NCI-H82 treated with DMSO at 0.1 percent for 48 hours (cell line): ENCODE measurements at regions not wholly inside any gene's neighbourhood (a gene's known extent, or its start where the extent isn't known, plus 50 kb on each side); places are given as distances from the start of the nearest gene placed in this dataset.

Source experiments
- DNase-seq: peaks from one replicate; lab custom pipeline; 2025; ENCODE audit not compliant: unreplicated experiment; lab: John Stamatoyannopoulos, UW

DNA sequence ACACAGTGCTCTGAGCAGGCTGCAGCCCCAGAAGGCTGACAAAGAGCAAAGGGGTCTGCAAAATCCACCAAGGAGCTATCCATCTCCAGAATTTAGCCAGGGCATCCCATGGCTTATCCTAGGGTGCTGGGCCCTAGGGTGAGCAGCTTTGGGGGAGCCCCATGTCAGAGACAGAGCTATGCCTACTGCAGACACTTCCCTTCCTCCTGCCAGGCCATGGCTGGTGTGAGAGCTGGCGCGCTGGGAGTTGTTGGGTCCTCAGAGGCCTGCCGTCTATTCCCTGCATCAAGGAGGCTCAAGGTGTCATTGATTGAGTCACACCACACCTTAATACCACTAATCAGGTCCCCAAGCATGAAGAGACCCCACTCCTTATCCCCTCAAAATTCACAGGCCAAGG, 85.3 kb upstream of the TP53I11 start:
- no peak for DNase-seq

DNA sequence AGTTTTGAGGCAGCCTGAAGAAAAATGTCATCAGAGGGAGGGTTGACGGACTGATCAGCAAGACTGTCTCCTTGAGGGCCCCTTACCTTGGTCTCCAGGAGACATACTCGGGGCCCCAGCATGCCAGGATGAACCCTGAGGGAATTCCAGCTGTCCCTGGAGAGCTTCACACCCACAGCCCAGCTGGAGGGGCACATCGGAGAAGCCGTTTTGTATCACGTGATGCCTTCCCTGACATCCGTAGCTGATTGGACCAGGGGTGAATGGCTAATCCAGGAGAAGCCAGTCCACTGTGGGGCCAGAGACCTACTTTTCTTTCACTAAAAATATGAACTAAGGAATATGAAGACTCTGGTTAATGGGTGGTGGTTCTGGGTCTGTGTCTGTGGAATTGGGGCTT, 86.0 kb upstream of the TP53I11 start:
- no peak for DNase-seq

DNA sequence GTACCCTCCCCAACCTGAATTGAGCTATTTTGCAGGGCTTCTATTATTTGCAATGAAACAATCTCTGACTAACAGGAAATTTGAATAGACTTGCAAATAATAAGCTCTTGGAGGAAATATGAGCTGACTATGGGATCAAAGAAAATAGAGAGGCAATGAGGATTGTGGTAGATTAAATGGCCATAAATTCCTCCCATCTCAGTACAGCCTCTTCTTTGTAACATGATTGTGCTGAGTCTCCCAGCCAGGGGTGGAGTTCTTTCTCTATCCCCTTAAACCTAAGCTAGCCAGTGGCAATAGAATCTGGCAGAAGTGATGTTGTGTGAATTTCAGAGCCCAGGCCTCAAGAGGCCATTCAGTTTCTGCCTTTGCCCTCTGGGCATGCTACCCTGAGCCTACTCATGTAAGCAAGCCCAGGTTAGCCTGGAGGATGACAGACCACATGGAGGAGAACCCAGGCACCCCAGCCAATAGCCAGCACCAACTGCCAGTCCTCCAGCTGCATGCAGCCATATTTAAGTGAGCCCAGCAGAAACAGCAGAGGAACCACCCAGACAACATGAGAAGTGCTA, 86.8 kb upstream of the TP53I11 start:
- no peak for DNase-seq

DNA sequence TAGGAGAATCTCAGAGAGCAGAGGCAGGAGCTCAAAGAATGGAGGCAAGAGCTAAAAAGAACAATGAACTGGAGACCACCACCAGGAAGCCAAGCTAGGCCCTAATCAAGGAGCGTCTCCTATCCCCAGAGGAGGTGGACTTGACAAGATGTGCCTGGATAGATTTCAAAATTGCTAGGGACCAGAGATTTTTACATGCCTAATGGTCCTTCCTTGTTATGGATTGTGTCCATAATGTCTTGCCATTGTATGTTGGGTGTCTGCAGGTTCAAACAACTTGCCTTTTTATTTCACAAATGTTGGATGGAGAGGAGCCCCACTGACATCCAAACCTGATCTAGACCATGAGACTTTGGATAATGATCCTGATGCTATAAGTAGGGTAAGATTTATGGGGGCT, 88.2 kb upstream of the TP53I11 start:
- DNase-seq: no peak

DNA sequence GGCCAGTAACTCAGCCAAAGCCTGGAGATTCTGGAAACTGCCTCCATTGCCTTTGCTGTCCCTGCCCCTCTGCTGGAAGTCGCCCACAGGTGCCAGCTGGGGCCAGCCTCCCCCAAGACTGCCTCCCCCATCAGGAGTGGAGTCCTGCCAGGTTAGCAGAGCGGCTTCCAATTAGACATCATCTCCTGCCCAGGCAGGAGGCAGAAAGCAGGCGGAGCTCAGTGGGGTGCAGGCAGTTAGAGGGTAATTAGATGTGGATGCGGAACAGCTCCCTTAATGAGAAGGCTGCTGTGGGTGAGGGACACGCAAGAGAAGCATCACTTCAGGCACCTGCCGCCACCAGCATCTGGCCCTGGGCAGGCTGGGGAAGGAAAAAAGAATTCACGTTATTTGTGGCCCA, 90.9 kb upstream of the TP53I11 start:
- no peak for DNase-seq

DNA sequence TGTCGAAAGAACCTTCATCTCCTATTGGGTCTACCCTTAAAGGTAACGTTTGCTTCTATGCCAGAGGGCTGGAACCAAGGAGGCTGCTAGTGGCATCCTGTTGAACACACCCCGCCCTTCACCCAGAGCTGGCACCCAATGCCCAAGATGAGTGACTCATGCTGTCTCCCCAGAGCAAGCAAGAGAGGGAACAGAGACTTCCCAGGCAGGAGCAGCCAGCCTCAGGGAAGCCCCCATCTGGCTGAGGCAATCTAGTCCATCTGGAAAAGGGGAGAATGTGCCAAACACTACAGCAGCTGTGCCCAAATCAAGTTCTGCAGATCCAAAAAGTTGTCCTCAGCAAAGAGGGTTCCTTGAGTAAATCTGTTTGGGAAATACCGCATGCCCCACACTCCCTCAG, 91.9 kb upstream of the TP53I11 start:
- no peak for DNase-seq

DNA sequence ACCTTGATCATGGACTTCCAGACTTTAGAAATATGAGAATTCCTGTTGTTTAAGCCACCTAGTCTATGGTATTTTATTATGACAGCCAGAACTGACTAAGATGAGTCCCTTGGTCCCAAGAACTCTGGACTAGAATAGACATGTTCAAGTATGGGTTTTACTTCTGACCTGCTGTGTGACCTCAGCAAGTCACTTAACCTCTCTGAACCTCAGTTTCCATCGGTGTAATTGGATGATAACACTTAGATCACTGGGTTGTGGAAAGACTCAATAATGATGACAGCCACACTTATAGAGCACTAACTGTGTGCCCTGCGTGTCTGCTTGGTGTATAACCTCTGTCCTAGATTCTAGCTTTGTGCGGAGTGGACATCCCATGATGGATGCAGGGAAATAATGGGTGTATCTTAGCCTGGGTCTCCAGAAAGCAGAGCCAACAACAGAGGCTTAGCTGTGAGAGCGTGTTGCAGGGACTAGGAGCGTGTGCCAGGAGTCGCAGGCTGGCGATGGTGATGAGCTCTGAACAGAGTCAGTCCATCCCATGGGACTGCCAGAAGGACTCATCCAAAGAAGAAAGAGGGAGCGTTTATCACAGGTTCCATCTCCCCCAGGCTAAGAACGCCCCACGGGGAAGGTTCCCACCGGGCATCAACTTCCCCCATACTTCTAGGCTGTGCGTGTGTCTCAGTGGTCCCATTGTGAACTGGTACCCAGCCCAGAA, 93.2 kb upstream of the TP53I11 start:
- DNase-seq: no peak

DNA sequence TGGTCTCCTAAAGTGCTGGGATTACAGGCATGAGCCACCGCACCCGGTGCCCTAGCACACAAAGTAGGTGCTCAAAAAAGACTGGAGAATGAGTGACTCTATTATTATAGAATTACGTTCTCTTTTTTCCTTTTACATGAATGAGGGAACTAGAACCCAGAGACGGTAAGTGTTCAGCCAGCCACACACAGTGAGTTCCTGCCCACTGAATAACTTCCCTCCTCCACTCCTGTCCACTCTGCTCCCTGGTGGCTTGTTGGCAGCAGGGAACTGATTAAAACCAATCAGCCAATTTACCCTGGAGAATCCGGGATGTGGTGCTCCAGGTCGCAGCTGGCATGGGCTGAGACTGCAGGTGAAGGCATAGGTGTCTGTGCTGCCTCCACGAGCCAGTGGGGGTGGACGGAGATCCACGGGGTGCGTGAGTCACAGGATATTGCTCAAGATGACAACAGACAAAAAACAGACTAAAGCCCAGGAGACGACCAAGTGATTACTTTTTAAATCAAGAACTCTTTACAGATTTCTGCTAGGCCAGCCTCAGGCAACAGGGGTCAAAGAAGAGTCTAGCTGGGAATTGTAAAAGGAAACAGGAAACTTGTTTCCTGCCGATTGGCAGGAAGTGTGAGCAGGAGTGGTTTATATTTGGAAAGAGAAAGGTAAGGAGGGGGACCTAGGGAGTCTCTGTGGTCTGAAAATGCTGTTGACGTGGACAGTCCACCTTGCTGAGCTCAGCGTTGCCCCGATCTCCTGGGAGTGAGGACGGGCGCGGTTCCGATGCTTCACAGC, 95.2 kb upstream of the TP53I11 start:
- no peak for DNase-seq

DNA sequence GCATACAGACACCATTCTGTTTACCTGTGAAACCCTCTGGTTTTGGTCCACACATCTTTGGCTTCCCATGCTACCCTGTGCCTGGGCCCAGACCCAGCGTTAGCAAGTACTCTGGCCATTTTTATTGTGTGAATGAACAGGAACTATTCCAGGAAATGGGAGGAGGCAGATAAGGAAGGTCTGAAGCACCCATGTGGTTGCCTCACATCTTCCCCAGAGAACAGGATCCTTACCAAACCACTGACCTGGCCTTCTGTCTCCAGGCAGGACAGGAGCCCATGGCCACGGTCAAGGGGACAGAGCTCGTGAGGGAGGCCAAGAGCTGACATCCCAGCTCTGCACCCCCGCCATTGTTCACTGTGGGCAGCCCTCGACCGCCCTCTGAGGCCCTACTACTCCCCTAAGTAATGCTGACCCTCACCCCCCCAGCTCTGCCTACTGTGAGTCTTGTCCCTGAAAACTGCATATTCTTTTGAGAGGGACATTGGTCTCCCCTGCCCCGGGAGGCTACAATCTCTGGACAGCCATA, 97.7 kb upstream of the TP53I11 start:
- DNase-seq: no peak

DNA sequence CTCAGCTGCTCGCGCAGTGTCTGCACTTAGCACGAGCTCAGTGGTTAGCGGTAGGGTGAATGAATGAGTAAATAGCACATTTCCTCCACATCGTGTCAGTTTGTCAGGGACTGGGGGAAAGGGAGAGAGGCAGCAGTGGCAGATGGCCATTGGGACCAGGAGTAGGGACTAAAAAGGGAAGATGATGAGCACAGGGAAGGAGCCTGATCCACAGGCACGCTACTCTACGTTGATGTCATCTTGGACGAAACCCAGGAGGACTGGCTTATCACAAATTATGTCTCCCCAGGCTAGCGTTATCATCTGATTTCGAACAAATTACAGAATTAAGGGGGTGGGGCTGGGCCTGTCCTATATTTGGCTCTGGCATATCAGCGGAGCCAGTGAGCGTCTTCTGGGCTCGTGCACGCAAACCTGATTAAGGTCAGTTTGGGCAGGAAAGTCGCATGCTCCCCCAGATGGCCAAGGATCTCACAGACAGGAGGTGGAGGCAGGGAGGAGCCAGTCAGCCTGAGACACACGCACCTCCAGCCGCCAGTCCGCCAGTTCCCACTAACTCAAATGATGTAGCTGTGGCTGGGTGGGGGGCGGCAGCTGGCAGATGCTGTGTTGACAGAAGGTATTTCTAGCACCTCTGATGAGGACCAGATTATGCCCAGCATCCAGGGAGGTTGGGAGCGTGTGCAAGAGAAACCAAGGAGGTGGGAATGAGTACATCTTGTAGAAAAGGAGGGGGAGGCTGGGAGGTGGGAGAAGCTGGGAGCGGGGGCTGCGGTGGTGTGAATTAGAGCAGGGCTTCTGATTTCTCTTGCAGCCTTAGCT, 97.4 kb upstream of the PRDM11 start:
- peak; percentile 29 for DNase-seq

DNA sequence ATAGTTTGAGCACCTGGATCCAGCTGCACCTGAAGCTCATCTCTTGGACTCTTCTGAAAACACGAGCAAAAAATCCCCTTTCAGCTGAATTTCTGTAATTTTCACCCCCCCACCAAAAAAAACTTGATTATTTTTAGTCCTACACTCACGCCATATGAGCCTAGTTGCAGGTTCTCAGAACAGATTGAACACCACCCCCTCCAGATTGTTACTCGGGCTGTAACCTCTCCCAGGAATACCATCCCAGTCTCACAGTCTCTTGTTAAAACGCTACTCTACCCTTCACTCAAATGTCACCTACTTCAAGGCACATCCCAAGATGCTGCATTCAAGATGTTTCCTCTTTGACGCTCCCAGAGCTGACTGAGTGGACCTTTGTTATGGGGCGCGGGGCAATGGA, 96.3 kb upstream of the PRDM11 start:
- no peak for DNase-seq

DNA sequence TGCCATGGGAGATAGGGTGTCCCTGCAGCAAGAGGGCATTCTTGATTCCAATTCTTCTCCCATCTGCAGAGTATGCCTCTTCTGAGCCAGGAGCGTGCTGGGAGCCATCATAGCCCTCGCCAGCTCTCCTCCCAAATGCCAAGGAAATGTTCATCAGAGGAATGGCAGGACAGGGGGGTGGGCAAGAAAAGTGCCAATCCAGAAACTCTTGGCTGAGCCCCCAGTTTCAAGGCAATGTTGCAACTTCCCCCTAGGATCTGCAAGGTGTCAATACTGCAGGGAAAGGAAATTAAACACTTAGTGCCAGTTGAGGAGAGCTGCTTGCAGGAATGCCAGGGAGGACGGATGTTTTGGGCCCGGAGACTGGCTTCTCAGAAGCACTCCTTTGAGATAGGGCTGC, 94.8 kb upstream of the PRDM11 start:
- DNase-seq: no peak

DNA sequence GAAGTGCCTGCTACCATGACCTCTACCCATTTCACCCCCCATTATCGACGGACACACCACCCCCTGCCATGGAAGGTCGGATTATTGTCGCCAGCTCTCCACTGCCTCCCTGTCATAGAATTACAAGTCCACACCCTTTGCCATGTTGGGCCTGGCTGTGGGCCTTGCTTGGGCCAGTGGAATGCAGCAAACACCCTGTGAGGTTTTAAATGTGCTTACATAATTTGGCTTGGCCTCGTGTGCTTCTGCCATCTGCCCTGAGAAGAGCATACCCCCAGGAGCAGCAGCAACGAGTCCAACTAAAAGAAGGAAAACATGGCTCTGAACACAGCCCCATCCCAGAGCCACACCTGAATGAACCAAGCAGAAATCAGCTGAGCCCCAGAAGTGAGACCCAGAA, 94.1 kb upstream of the PRDM11 start:
- DNase-seq: no peak

DNA sequence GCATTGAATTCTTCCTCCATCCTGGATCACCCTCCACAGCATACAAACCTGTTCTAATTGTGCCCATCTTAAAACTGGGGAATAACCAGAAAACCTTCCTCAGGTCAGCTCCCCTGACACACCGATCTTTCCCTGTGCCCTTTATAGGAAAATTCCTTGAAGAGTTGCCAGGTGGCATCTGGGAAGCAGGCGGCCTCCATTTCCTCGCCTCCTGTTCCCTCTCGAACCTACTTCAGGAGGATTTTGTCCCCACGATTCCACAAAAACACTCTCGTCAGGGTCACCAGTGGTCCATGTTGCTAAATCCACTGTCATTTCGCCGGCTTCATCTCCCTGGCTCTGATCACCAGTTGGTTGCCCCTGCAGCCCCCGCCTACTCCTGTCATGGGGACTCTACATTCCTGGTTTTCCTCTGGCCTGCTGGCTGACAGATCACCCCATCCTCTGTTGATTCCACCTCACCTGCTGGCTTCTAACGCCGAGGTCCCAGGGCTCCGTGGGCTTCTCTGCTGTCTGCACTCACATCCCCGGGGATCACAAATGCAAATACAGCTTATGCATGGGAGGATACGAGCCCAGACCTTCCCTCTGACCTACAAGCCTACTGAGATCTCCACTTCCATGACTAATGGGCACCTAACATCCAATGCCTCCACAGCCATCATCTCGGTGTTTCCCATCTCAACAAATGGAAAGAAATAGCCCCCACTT, 92.5 kb upstream of the PRDM11 start:
- DNase-seq: no peak

DNA sequence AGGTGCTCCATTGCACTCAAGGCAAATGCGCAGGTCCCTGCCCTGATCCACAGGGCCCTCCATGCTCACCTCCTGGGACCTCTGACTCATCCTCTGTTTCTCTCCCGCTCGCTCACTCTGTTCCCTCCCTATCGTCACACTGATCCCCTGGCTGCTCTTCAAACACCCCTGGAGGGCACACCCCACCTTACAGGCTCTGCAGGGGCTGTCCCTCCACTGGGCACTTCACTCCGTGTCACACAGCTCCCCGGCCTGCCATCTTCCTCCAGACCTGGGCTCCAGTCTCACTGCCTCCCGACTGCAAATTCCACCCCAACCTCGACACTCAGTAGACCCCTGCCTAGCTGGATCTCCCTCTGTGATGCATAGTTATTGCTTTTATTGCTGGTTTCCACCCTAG, 91.5 kb upstream of the PRDM11 start:
- DNase-seq: no peak

DNA sequence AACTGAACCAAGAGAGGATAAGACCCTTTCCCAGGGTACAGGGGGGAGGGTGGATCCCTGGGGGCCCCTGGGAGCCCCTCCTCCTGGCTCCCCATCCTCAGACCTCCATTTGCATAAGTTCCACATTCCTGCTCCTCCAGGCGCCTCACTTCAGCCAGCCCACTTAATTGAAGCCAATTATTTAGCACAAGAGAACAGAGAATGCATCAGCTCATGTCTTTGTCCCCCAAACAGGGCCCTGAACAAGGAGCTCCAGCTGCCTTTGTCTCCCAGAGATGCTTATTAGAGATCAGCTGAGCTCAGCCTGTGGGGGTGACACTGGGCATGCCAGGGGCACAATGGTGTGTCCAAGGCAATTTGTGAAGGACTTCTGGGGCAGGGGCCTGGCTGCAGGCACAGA, 89.9 kb upstream of the PRDM11 start:
- no peak for DNase-seq

DNA sequence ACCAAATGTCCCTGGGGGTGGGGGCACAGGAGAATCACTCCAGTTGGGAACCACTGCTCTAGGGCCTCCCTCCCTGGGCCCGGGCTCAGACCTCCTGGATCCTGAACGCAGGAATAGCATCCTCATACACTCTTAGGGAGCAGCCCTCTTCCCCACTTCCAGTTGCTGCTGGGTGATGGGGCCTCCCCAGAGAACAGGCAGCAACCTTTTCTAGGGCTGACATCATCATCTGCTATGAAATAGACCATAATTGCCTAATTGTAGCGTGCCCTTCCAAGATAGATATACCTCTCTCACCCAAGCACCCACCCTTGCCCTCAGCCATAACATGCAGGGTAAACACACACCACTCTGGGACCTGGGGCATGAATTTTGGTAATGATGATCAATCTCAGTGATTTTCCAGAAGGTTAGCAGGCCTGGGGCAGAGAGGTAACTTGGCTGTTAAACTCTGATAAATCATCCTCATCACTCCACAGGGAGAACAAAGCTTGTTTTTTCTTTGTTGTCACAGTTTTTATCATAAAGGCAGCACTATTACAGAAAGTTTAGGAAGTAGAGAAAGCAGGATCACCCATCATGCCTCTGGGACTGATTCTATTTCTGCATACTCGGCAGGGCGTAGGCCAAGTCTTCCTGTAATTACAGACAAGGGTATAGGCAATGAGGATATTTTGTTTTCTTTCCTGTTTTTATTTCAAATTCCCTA, 88.3 kb upstream of the PRDM11 start:
- DNase-seq: no peak

DNA sequence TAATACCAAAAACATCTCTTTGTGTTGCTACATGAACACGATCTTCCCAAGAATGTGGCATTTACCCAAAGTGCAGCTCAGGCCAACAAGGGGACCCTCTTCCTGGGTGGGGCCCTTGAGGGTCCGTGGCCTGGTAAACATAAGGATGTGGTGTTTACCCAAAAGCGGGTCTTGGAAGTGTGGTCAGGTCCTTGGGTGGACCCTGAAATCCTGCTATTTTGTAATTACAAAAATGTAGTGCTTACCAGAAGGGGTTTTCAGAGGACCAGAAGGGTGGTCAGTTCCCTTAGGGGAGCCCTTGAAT, 87.8 kb upstream of the PRDM11 start:
- DNase-seq: no peak

DNA sequence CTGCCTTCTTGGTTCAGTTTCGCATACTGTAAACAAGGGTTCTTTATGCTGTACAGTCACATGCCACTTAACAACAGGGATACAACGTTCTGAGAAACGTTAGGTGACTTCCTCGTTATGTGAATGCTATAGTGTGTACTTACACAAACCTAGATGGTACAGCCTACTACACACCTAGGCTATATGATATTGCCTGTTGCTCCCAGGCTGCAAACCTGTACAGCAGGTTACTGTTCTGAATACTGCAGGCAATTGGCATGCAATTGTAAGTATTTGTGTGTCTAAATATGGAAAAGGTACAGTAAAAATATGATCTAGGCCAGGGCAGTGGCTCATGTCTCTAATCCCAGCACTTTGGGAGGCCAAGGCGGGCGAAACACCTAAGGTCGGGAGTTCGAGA, 85.7 kb upstream of the PRDM11 start:
- DNase-seq: no peak

DNA sequence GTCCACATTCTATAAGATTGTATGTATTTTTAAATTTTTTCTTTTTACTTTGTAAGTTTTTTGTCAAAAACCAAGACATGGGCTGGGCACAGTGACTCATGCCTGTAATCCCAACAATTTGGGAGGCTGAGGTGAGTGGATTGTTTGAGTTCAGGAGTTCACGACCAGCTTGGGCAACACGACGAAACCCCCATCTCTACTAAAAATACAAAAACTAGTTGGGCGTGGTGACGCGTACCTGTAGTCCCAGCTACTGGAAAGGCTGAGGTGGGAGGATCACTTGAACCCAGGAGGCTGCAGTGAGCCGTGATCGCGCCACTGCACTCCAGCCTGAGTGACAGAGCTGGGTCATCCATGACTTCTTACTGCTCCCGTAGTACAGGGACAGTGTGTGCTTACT, 84.8 kb upstream of the PRDM11 start:
- no peak for DNase-seq
